IPS-18a (cell line): ENCODE measurements at regions not wholly inside any gene's neighbourhood (a gene's known extent, or its start where the extent isn't known, plus 50 kb on each side); places are given as distances from the start of the nearest gene placed in this dataset.
"Not testable (repeated sequence)": the region's sequence is repeated elsewhere in the genome, so short reads cannot be mapped to it uniquely, and the experiment has no call there.

ENCODE experiments used
- H3K27ac ChIP-seq: one replicate; pipeline ENCODE4 v1.5.1; 2013; ENCODE audit warnings: low read length
- H3K27me3 ChIP-seq: one replicate; pipeline ENCODE4 v1.6.1; 2013; ENCODE audit warnings: mild to moderate bottlenecking, low read length; ENCODE audit not compliant: control insufficient read depth, insufficient read depth
- H3K36me3 ChIP-seq: one replicate; pipeline ENCODE4 v1.6.1; 2013; ENCODE audit warnings: low read depth, low read length; ENCODE audit not compliant: control insufficient read depth
- H3K4me1 ChIP-seq: one replicate; pipeline ENCODE4 v1.6.1; 2013; ENCODE audit warnings: low read depth, low read length; ENCODE audit not compliant: control insufficient read depth
- H3K4me3 ChIP-seq: one replicate; pipeline ENCODE4 v1.5.1; 2013; ENCODE audit warnings: low read length
- H3K9ac ChIP-seq: one replicate; pipeline ENCODE4 v1.6.1; 2013; ENCODE audit warnings: mild to moderate bottlenecking, low read length, moderate library complexity
- H3K9me3 ChIP-seq: one replicate; pipeline ENCODE4 v1.6.1; 2013; ENCODE audit warnings: low read depth, low read length; ENCODE audit not compliant: control insufficient read depth

GRCh38 chr19:33866696-33867095 lies 70.0 kb downstream of the KCTD15 start:
- Histone ChIP-seq H3K4me1 (peaks cover 7% of the 10 kb centered on the region), H3K4me3 (no peak overlapping the region), H3K27me3 (no peaks in the 10 kb centered on the region)

GRCh38 chr19:33868076-33868735 lies 71.5 kb downstream of the KCTD15 start:
- H3K9me3 ChIP-seq = no peaks in the 10 kb centered on the region
- H3K36me3 ChIP-seq = no peaks in the 10 kb centered on the region
- H3K9ac ChIP-seq = no peak overlapping the region
- H3K4me3 ChIP-seq = no peak overlapping the region
- H3K4me1 ChIP-seq = peaks cover 7% of the 10 kb centered on the region
- H3K27ac ChIP-seq = no peak overlapping the region
- no peaks in the 10 kb centered on the region for H3K27me3 ChIP-seq

More at GRCh38 chr19:33866696-33867095, 70.0 kb downstream of the KCTD15 start:
- Histone ChIP-seq H3K9ac (no peak overlapping the region), H3K9me3 (no peaks in the 10 kb centered on the region), H3K27ac (no peak overlapping the region), H3K36me3 (no peaks in the 10 kb centered on the region)

GRCh38 chr19:33868788-33869412 lies 72.2 kb downstream of the KCTD15 start:
- H3K36me3 ChIP-seq = no peaks in the 10 kb centered on the region
- no peak overlapping the region for H3K27ac ChIP-seq
- H3K27me3 ChIP-seq = no peaks in the 10 kb centered on the region
- H3K4me1 ChIP-seq = peaks cover 7% of the 10 kb centered on the region
- H3K4me3 ChIP-seq = no peak overlapping the region
- H3K9ac ChIP-seq = no peak overlapping the region
- H3K9me3 ChIP-seq = no peaks in the 10 kb centered on the region

GRCh38 chr19:33870298-33870932 lies 73.7 kb downstream of the KCTD15 start:
- not testable (repeated sequence) for H3K9me3 ChIP-seq, H3K9ac ChIP-seq, H3K27ac ChIP-seq, H3K27me3 ChIP-seq, H3K4me3 ChIP-seq, H3K36me3 ChIP-seq, H3K4me1 ChIP-seq

- Histone ChIP-seq H3K36me3 (no peaks in the 10 kb centered on the region), H3K27me3 (no peaks in the 10 kb centered on the region), H3K9me3 (no peaks in the 10 kb centered on the region), H3K4me1 (peaks cover 7% of the 10 kb centered on the region), H3K9ac (no peak overlapping the region), H3K27ac (no peak overlapping the region), H3K4me3 (no peak overlapping the region)
Observed at GRCh38 chr19:33871605-33872004, 74.9 kb downstream of the KCTD15 start.

- Histone ChIP-seq H3K36me3 (no peaks in the 10 kb centered on the region), H3K4me1 (peaks cover 7% of the 10 kb centered on the region), H3K27ac (no peak overlapping the region), H3K27me3 (no peaks in the 10 kb centered on the region), H3K9ac (no peak overlapping the region), H3K9me3 (no peaks in the 10 kb centered on the region), H3K4me3 (no peak overlapping the region)
Observed at GRCh38 chr19:33872445-33873320, 76.0 kb downstream of the KCTD15 start.

GRCh38 chr19:33875071-33875470 lies 78.4 kb downstream of the KCTD15 start:
- H3K27ac ChIP-seq = no peak overlapping the region
- no peaks in the 10 kb centered on the region for H3K36me3 ChIP-seq
- no peaks in the 10 kb centered on the region for H3K27me3 ChIP-seq
- H3K4me3 ChIP-seq = no peak overlapping the region
- no peak overlapping the region for H3K9ac ChIP-seq
- peaks cover 2% of the 10 kb centered on the region for H3K4me1 ChIP-seq
- H3K9me3 ChIP-seq = no peaks in the 10 kb centered on the region

- Histone ChIP-seq H3K27ac (no peak overlapping the region), H3K4me3 (no peak overlapping the region), H3K9ac (no peak overlapping the region), H3K4me1 (peaks cover 6% of the 10 kb centered on the region), H3K9me3 (no peaks in the 10 kb centered on the region), H3K36me3 (no peaks in the 10 kb centered on the region), H3K27me3 (no peaks in the 10 kb centered on the region)
Observed at GRCh38 chr19:33876192-33876591, 79.5 kb downstream of the KCTD15 start.

GRCh38 chr19:33878030-33878544 lies 81.4 kb downstream of the KCTD15 start:
- H3K27ac ChIP-seq = no peak overlapping the region
- no peaks in the 10 kb centered on the region for H3K27me3 ChIP-seq
- H3K9me3 ChIP-seq = no peaks in the 10 kb centered on the region
- no peak overlapping the region for H3K4me3 ChIP-seq
- H3K9ac ChIP-seq = no peak overlapping the region
- peaks cover 7% of the 10 kb centered on the region for H3K4me1 ChIP-seq
- no peaks in the 10 kb centered on the region for H3K36me3 ChIP-seq

GRCh38 chr19:33878910-33879810 lies 82.5 kb downstream of the KCTD15 start:
- no peak overlapping the region for H3K27ac ChIP-seq
- no peak overlapping the region for H3K9ac ChIP-seq
- no peaks in the 10 kb centered on the region for H3K27me3 ChIP-seq
- peaks cover 16% of the 10 kb centered on the region for H3K4me1 ChIP-seq
- no peaks in the 10 kb centered on the region for H3K36me3 ChIP-seq
- no peaks in the 10 kb centered on the region for H3K9me3 ChIP-seq
- H3K4me3 ChIP-seq = no peak overlapping the region
